GM19240 (cell line): ENCODE measurements at regions not wholly inside any gene's neighbourhood (a gene's known extent, or its start where the extent isn't known, plus 50 kb on each side); places are given as distances from the start of the nearest gene placed in this dataset.

ENCODE experiments used
- DNase-seq: peaks from one replicate; pipeline ENCODE4 v3.0.0; 2011; ENCODE audit warnings: low spot score; ENCODE audit not compliant: insufficient read length

DNA sequence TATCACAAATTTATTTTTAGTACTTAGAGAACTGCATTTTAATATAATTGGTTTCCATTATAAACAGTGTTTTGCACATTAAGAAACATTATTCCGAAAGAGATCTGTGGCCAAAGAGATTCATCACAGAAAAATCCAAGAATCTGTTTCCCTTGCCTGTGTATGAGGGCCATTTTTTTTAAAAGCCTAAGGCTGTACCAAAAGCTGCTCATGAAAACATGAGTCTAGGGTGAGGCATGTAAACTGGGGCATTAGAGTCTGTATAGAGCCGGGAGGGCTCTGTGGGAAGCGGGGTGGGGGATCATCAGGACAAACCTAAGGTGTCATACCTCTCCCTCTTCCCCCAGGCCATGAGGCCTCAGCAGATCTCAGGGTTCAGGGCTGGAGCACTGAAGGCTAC lies 223.8 kb downstream of the FBXO15 start:
- no peak for DNase-seq

DNA sequence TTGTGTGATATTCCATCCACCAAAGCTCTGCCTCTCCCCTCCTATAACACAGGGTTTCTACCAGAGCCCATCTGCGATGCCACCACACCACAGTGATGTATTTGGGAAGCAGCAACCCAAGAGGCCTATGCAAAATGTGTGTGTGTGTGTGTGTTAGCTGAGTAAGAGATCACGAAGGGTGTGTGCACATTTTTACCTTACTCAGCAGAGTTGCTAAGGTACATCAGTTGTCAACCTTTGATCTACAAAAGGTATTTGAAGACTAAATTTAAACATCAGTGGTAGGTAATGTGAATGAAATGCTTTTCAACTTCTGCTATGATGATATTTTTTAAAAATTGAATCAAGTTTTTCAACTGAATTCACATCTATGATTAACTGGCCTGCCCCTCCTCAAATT lies 227.6 kb downstream of the FBXO15 start:
- DNase-seq, result no peak

- DNase-seq, result no peak
These were observed 228.8 kb downstream of the FBXO15 start for GRCh38 chr18:73918816-73919215.

GRCh38 chr18:73917046-73917445 lies 230.6 kb downstream of the FBXO15 start:
- no peak for DNase-seq

GRCh38 chr18:73913505-73913904 lies 234.1 kb downstream of the FBXO15 start:
- DNase-seq, result no peak

GRCh38 chr18:73908323-73908722 lies 239.3 kb downstream of the FBXO15 start:
- DNase-seq, result no peak

GRCh38 chr18:73901566-73901965 lies 246.1 kb downstream of the FBXO15 start:
- no peak for DNase-seq

DNA sequence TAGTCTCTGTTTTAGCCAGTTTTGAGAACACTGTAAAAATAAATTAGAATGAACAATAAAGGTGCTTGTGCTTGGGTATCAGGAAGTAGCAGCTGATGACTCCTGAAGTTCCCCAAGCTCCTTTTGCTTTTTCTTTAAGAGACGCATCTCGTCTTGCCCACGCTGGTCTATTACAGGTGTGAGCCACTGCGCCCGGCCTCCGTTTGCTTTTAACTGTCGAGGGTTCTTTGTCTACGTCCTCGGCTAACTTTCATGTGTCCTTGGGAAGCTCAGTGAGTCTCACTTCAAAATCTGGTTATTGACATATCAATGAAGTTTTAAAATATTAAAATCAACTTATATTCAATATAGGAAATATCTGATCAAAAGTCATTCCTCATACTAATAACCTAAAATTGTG lies 246.5 kb downstream of the FBXO15 start:
- DNase-seq, result no peak

DNA sequence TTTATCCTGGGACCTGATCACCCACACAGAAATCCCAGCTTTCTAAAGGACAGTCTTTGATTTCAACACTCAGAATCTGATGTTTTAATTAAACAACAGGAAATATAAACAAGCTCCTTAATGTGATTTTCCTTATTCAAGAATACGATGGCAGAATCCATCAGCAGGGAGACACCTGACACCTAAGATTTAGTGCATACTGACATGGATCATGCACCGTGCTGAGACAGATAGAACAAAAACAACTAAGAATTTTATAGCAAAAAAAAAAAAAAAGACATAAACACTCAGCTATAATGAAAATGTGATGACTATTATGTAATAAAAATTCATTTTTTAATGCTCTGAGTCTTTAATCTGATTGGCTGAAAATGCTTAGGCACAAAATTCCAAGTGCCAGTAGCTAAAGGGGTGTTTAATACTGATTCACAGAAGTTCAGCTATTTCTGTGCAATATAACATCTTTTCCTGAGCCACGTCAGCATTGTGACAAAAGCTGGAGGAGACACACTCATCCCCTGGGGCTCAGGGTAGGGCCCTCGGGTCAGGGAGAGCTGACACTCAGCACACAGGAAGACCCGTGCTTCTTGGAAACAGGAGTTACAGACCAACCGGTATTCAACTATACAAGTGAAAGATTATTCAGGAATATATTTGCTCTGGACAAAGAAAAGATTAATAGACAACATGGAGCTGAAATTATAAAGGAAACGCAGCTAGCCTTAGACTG lies 247.4 kb downstream of the FBXO15 start:
- DNase-seq, result no peak

DNA sequence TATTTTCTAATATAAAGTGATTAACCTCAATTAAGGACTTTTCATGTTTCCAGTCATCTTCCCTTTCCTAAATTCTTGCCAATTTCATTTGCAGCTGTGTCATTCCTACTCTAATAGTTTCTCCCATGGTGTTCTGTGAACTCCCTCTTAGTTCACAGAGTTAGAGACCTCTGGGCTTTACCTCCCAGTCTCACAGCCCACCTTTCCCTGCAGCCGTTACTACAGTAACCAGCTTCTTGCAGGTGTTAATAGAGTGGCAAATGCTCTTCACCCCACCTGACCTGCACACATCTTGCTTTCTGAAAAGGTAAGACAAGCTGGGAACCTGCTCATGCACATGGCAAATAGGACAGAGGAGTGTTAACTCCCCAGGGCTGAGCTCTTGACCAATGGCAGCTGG lies 250.1 kb downstream of the FBXO15 start:
- no peak for DNase-seq

GRCh38 chr18:73896685-73897084 lies 250.9 kb downstream of the FBXO15 start:
- DNase-seq, result no peak

DNA sequence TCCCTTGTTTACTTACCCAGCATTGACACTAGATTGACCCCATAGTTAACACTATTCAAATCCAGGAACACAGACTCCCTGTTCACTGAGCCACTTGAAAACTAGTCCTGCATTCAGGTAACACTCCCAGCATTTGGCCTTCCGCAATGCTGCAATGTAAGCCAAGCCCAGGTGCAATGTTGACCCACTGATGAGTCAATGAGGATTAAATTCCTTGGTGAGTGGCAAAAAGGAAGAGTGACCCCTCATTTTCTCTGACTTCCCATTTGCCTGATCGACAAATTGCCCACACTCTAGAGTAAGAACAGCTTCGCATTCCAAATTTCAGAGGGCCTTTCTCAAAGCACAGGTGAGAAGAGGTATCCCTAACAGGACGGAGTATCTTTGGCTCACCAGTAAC lies 251.9 kb downstream of the FBXO15 start:
- no peak for DNase-seq

DNA sequence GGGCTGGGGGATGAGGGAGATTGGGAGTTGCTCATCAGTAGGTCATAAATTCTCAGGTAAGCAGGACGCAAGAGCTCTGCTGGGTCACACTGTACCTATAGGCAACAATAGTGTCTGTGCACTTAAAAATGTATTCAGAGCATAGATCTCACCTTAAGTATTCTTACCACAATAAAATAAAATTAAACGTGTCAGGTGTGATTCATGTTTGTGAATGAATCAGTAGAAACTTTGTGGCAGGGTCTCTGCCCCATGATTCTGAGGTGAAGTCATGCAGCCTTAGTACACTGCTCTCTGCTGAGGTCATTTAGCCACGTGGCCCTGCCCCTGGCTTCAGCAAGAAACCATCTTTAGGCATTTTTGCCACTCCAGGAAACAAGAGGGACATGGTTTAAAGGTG lies 253.8 kb downstream of the FBXO15 start:
- no peak for DNase-seq

GRCh38 chr18:73891572-73892421 lies 255.8 kb downstream of the FBXO15 start:
- no peak for DNase-seq

GRCh38 chr18:73888565-73888964 lies 259.1 kb downstream of the FBXO15 start:
- DNase-seq, result no peak

GRCh38 chr18:73887801-73888200 lies 259.8 kb downstream of the FBXO15 start:
- no peak for DNase-seq

DNA sequence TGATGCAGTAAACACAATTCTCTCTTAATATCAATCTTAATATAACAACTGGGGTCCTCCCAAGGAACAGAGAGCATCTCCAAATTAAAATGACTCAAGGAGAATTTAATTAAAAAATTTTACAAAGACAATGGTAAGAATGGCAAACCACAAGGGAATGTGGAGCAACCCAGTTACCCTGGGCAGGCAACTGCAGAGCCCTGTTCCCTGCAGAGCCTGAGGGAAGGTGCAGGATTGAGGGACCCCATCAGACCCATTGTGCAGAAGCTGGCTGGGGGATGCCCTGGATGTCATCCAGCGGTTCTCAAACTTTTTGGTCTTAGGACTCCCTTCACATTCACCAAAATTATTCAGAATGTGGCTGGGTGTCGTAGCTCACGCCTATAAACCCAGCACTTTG lies 262.8 kb downstream of the FBXO15 start:
- DNase-seq, result no peak

DNA sequence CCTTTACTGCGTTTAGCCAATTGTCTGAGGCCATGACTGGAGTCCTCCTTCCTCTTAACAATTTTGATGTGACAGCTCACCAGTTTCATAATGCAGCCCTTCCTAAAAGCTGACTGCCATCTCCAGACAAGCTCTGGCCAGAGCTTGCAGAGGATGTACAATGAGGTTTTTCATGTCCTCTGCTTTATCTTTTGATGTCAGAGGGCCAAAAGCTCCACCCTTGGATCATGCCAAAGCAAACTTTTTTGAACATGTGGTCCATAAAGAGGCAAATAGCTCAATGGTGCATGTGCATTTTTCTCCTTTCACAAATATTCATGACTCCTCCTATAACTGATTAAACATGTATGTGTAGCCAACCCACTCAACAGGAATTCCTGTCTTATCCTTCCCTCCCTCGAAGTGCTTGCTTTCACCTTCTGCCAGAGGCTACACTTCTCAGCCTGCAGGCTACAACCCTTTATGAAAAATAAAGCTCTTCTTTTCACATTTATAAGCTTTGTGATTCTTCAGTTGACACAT lies 266.2 kb downstream of the FBXO15 start:
- no peak for DNase-seq

GRCh38 chr18:73880387-73880786 lies 267.2 kb downstream of the FBXO15 start:
- DNase-seq, result no peak

DNA sequence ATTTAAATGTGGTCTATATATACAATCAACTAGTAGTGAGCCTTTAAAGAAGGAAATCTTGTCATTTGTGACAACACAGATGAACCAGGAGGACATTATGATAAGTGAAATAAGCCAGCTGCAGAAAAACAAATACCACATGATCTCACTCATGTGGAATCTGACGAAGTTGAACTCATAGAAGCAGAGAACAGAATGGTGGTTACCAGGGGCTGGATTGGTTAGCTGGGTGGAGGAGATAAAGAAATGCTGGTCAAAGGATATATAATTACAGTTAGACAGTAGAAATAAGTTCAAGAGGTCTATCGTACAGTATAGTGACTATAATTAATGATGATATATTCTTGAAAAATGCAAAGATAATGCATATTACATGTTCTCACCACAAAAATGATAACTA lies 267.9 kb downstream of the FBXO15 start:
- no peak for DNase-seq

DNA sequence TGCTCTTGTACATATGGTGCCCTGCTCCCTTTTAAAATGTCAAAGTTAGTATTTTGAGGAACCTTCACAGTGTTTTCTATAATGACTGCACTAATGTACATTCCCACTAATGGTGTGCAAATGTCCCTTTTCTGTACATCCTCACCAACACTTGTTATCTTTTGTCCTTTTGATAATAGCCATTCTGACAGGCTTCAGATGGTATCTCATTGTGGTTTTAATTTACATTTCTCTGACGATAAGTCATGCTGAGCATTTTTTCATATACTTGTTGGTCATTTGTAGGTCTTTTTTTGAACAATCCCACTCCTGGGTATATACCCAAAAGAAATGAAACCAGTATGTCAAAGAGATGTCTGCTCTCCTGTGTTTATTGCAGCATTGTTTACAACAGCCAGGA lies 268.3 kb downstream of the FBXO15 start:
- DNase-seq, result no peak

- no peak for DNase-seq
These were observed 278.5 kb downstream of the FBXO15 start for GRCh38 chr18:73869182-73869581.

DNA sequence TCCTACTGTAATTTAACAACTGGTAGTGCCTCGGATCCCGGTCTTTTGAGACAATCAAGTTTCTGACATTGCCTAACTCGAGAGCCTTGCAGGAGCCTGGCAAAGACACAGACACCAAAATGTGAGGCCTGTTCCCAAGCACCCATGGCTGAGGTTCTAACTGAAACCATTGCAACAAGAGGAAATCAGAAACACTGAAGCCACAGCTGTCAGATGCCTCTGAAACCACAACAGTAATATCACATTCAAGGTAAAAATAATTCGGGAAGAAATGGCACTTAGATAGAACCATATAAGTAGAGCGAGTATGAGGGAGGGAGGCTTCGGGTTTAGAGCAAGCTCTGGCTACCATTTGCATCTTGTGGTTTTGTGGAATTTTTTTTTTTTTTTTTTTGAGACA lies 285.9 kb downstream of the FBXO15 start:
- no peak for DNase-seq
